ENCODE measurements at regions not wholly inside any gene's neighbourhood (a gene's known extent, or its start where the extent isn't known, plus 50 kb on each side); places are given as distances from the start of the nearest gene placed in this dataset.
"Not testable (repeated sequence)": the region's sequence is repeated elsewhere in the genome, so short reads cannot be mapped to it uniquely, and the experiment has no call there.

- TF ChIP-seq EZH2phosphoT487 (IDR thresholded peaks at IDR 0.05; ENCODE audit: insufficient read depth, low read depth); EZH2 (IDR thresholded peaks at IDR 0.05; ENCODE audit: insufficient read depth, poor library complexity, severe bottlenecking): not testable (repeated sequence)
These were observed 63.0 kb upstream of the TRIM24 start for GRCh38 chr7:138397071-138397433.
